Endothelial cell of umbilical vein (primary cell): ENCODE measurements at regions not wholly inside any gene's neighbourhood (a gene's known extent, or its start where the extent isn't known, plus 50 kb on each side); places are given as distances from the start of the nearest gene placed in this dataset.
"Not testable (repeated sequence)": the region's sequence is repeated elsewhere in the genome, so short reads cannot be mapped to it uniquely, and the experiment has no call there.

Experiments used
- BruUV-seq: library from RNA; stranded (reverse); fragments of 400-500 nt; replicated peaks from 2 replicates; lab custom pipeline; 2021; lab: Mats Ljungman, UMichigan
- CTCF ChIA-PET: fragments of 300-600, 350-600 bp; sonication (Branson Sonifier 250); formaldehyde crosslinking; loops from one replicate; lab custom pipeline; 2021; ENCODE audit warnings: antibody characterized with exemption, inconsistent platforms; lab: Charles Lee
- POLR2A ChIA-PET: fragments of 300-600, 350-600 bp; sonication (Branson Sonifier 250); formaldehyde crosslinking; loops from one replicate; lab custom pipeline; 2021; ENCODE audit warnings: antibody characterized with exemption, inconsistent platforms; lab: Charles Lee
- DNase-seq: peaks from one replicate; pipeline ENCODE4 v3.0.0-alpha.2; 2011; ENCODE audit warnings: low read depth, low spot score
- FAIRE-seq: peaks from 2 replicates; lab custom pipeline; 2011; peaks lifted over from hg19 to GRCh38; lab: Jason Lieb, UNC
- H2AFZ ChIP-seq: 2 replicates; pipeline ENCODE4 v1.6.0; 2012; ENCODE audit warnings: low read depth, low read length, control low read depth, inconsistent platforms
- H3K27ac ChIP-seq: 2 replicates; pipeline ENCODE4 v1.5.1; 2011; ENCODE audit warnings: low read depth, mild to moderate bottlenecking, control low read depth, low read length, moderate library complexity; ENCODE audit not compliant: insufficient read depth
- H3K27me3 ChIP-seq, 2 experiments: 2 replicates each; pipeline versions ENCODE4 v1.6.0 to v1.6.1; 2011; ENCODE audit warnings: low read length in 2 of 2, mixed read lengths in 1 of 2; ENCODE audit not compliant: control insufficient read depth in 2 of 2, insufficient read depth in 2 of 2
- H3K36me3 ChIP-seq, 2 experiments: 2 replicates in 1 of 2; 3 replicates in 1 of 2; pipeline ENCODE4 v1.5.1; 2011; ENCODE audit warnings: low read length in 2 of 2, mild to moderate bottlenecking in 1 of 2, moderate library complexity in 1 of 2; ENCODE audit not compliant: control insufficient read depth in 2 of 2, insufficient read depth in 2 of 2; ENCODE audit errors: extremely low read depth in 1 of 2
- H3K4me1 ChIP-seq: 3 replicates; pipeline ENCODE4 v1.5.1; 2011; ENCODE audit warnings: mild to moderate bottlenecking, low read length; ENCODE audit not compliant: control insufficient read depth, insufficient read depth; ENCODE audit errors: extremely low read depth
- H3K4me2 ChIP-seq: 2 replicates; pipeline ENCODE4 v1.6.1; 2011; ENCODE audit warnings: low read length, control low read depth, mixed read lengths; ENCODE audit not compliant: insufficient read depth
- H3K4me3 ChIP-seq, 3 experiments: fragments of 200-600 bp in 1 of 3; sonication (generic), shearing (Covaris generic) in 1 of 3; replicated peaks in 1 of 3; 2 replicates each; pipeline ENCODE4 v1.5.1; 2011 to 2016; ENCODE audit warnings: control low read depth in 3 of 3, low read length in 3 of 3, mild to moderate bottlenecking in 2 of 3, inconsistent platforms in 1 of 3, low read depth in 1 of 3, moderate library complexity in 1 of 3; ENCODE audit not compliant: insufficient read depth in 1 of 3
- H3K79me2 ChIP-seq: 2 replicates; pipeline ENCODE4 v1.6.0; 2012; ENCODE audit warnings: low read length, inconsistent platforms; ENCODE audit not compliant: control insufficient read depth, insufficient read depth
- H3K9ac ChIP-seq: replicated peaks from 2 replicates; pipeline ENCODE3; 2011; ENCODE audit warnings: low read length, control low read depth; ENCODE audit not compliant: insufficient read depth; ENCODE audit errors: extremely low read depth
- H3K9me1 ChIP-seq: replicated peaks from 3 replicates; pipeline ENCODE4 v1.6.0; 2011; ENCODE audit warnings: mild to moderate bottlenecking, low read length; ENCODE audit not compliant: control insufficient read depth, insufficient read depth; ENCODE audit errors: extremely low read depth
- H3K9me3 ChIP-seq: replicated peaks from 2 replicates; pipeline ENCODE4 v1.5.1; 2012; ENCODE audit warnings: low read length, inconsistent platforms; ENCODE audit not compliant: control insufficient read depth, insufficient read depth
- H4K20me1 ChIP-seq: replicated peaks from 2 replicates; pipeline ENCODE3; 2011; ENCODE audit warnings: mild to moderate bottlenecking, low read length; ENCODE audit not compliant: control insufficient read depth, insufficient read depth; ENCODE audit errors: extremely low read depth
- dilution Hi-C: fragments of 300-500 bp; cut with MboI; formaldehyde crosslinking; loops from one replicate; pipeline ENCODE4 v1.15.0; 2019; ENCODE audit warnings: low sequenced_read_pairs; ENCODE audit not compliant: extremely low pct_ligation_motif_present
- intact Hi-C: fragments of 100-400 bp; cut with micrococcal nuclease; formaldehyde crosslinking; loops from one replicate; pipeline ENCODE4 v1.10.0; 2022

DNA sequence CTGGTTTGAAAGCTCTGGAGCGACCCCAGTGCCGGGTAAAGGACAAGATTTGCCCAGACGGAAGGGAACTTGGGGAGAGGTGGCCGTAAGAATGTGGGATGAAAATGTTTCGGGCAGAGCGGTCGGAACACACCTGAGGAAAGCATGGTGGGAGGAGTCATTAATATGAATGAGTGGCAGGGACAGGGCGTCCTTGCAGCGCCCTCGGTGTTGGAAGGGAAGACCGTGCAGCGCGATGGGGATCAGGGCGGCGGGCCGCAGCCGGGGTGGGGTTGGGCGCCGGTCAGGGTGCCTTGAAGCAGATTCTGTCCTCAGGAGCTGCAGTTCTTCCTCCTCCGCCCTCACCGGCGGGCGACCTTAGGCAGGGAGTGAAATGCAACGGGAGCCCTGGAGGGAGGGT is 1548.1 kb downstream of the SPATA31A7 start:
- FAIRE-seq, POLR2A ChIA-PET: not testable (repeated sequence)

DNA sequence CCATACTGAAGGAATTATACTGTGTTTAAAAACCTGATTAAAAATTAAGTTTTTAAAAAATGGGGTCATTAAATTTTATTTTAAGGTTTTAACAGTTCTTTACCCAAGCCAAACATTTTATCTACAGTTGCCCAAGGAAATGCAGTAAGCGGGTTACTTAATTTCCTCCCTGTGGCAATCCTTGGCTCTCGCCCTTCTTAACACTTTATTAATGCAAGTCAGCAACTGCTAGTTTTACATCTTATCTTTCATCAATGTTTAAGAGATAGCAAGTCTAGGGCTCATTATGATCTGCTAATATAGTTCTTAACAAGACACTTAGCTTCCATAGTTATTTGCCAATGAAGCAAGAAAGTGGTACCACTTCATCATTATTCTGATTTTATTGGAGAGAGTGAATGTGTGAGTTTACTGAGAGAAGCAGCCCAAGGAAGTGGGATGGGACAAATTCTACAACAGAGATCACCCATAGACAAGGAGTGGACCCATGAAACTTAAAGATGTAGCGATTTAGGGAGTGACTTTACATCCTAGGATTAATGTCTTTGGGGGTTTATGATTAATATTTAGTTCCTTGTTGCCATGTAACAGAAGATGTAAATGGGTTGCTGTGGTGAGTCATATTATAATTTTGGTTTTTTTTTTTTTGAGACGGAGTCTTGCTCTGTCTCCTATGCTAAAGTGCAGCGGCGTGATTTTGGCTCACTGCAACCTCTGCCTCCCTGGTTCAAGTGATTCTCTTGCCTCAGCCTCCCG is 1556.1 kb downstream of the SPATA31A7 start:
- H2AFZ ChIP-seq, POLR2A ChIA-PET, H3K36me3 ChIP-seq, CTCF ChIA-PET, H3K27me3 ChIP-seq, H4K20me1 ChIP-seq, H3K4me2 ChIP-seq, BruUV-seq, intact Hi-C loops, H3K27ac ChIP-seq, H3K9ac ChIP-seq, H3K9me1 ChIP-seq, DNase-seq, H3K4me1 ChIP-seq, dilution Hi-C loops, H3K9me3 ChIP-seq, H3K4me3 ChIP-seq, H3K79me2 ChIP-seq, FAIRE-seq: not testable (repeated sequence)

More for the DNA sequence above, 1548.1 kb downstream of the SPATA31A7 start:
- H3K79me2 ChIP-seq, dilution Hi-C loops, H3K27ac ChIP-seq, H4K20me1 ChIP-seq, H3K9me1 ChIP-seq, H3K9me3 ChIP-seq, H3K4me2 ChIP-seq, H3K27me3 ChIP-seq, DNase-seq, H3K4me1 ChIP-seq, H3K9ac ChIP-seq, H2AFZ ChIP-seq, BruUV-seq, CTCF ChIA-PET, H3K36me3 ChIP-seq, intact Hi-C loops, H3K4me3 ChIP-seq: not testable (repeated sequence)
